Adrenal gland (tissue), 5 donors: ENCODE measurements at regions not wholly inside any gene's neighbourhood (a gene's known extent, or its start where the extent isn't known, plus 50 kb on each side); places are given as distances from the start of the nearest gene placed in this dataset.

Experiments used
- POLR2A ChIP-seq, 2 donors: fragments of 450-650 bp; IDR thresholded peaks; one replicate each; pipeline ENCODE4 v1.6.1; 2017; ENCODE audit warnings: antibody characterized with exemption in 2 of 2, mild to moderate bottlenecking in 2 of 2, moderate library complexity in 1 of 2
- TF ChIP-seq, protein P1 (sequence below), 6 experiments: fragments of 450-650 bp in 4 of 6; fragments of 200-600 bp in 2 of 6; sonication (generic) in 1 of 6; IDR thresholded peaks; 1 replicate in 5 of 6; 2 replicates in 1 of 6; pipeline versions ENCODE4 v1.5.1 to v1.8.0; 2016 to 2021; ENCODE audit warnings: antibody characterized with exemption in 6 of 6, mild to moderate bottlenecking in 2 of 6, moderate library complexity in 1 of 6
- donor health status: DM: no; HTN: no; CAD: no.

DNA sequence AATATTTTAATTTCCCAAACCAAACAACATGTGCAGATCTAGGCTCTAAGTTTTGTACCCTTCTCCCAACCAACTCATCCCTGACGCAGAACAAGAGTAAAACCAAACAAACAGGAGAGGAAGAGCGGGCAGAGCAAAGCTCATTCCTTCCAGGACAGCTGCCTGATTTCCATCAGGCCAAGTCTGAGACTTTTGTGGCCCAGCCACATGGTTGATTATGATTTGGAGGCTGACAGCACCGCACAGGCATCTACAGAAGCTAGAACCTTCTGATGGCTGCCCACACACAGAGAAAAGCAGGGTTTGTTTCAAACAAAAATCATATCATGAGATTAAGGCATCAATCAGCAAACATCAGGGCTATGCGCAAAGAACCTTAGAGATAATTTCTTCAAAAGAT, 262.6 kb downstream of the TNS1 start:
- no peak for TF ChIP-seq POLR2A (IDR thresholded peaks at IDR 0.05)
- TF ChIP-seq, protein P1, sequence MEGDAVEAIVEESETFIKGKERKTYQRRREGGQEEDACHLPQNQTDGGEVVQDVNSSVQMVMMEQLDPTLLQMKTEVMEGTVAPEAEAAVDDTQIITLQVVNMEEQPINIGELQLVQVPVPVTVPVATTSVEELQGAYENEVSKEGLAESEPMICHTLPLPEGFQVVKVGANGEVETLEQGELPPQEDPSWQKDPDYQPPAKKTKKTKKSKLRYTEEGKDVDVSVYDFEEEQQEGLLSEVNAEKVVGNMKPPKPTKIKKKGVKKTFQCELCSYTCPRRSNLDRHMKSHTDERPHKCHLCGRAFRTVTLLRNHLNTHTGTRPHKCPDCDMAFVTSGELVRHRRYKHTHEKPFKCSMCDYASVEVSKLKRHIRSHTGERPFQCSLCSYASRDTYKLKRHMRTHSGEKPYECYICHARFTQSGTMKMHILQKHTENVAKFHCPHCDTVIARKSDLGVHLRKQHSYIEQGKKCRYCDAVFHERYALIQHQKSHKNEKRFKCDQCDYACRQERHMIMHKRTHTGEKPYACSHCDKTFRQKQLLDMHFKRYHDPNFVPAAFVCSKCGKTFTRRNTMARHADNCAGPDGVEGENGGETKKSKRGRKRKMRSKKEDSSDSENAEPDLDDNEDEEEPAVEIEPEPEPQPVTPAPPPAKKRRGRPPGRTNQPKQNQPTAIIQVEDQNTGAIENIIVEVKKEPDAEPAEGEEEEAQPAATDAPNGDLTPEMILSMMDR (IDR thresholded peaks at IDR 0.05) = no peak
